HEK293 (cell line): ENCODE measurements at regions not wholly inside any gene's neighbourhood (a gene's known extent, or its start where the extent isn't known, plus 50 kb on each side); places are given as distances from the start of the nearest gene placed in this dataset.
"Not testable (repeated sequence)": the region's sequence is repeated elsewhere in the genome, so short reads cannot be mapped to it uniquely, and the experiment has no call there.

Experiments used
- CTCF ChIA-PET: fragments of 350-600 bp; formaldehyde crosslinking; extraction: SDS; loops from one replicate; lab custom pipeline; 2021; ENCODE audit warnings: antibody characterized with exemption; lab: Yijun Ruan, JAX
- POLR2A ChIA-PET: fragments of 300-600 bp; formaldehyde crosslinking; extraction: SDS; loops from one replicate; lab custom pipeline; 2020; ENCODE audit warnings: antibody characterized with exemption, inconsistent platforms; lab: Yijun Ruan, JAX
- H3K27ac ChIP-seq: fragments of 200-500 bp; sonication (Bioruptor generic); 2 replicates; pipeline ENCODE4 v1.5.1; 2014; ENCODE audit warnings: low read depth, low read length, control low read depth, inconsistent platforms; ENCODE audit errors: extremely low read depth
- H3K36me3 ChIP-seq, 2 experiments: fragments of 200-500 bp in 1 of 2; sonication (Bioruptor generic) in 1 of 2; 1 replicate in 1 of 2; 2 replicates in 1 of 2; pipeline ENCODE4 v1.5.1; 2014 to 2017; ENCODE audit warnings: inconsistent platforms in 2 of 2, low read length in 2 of 2; ENCODE audit not compliant: control insufficient read depth in 2 of 2, insufficient read depth in 1 of 2
- H3K4me1 ChIP-seq: fragments of 200-500 bp; sonication (Bioruptor generic); 2 replicates; pipeline ENCODE4 v1.5.1; 2014; ENCODE audit warnings: mild to moderate bottlenecking, low read length, inconsistent platforms; ENCODE audit not compliant: control insufficient read depth, insufficient read depth
- H3K4me3 ChIP-seq: 2 replicates; pipeline ENCODE4 v1.5.1; 2011; ENCODE audit warnings: low read depth, mild to moderate bottlenecking, control low read depth, low read length, moderate library complexity
- H3K9me3 ChIP-seq: fragments of 200-500 bp; sonication (Bioruptor generic); 2 replicates; pipeline ENCODE4 v1.5.1; 2014; ENCODE audit warnings: low read depth, low read length, inconsistent platforms; ENCODE audit not compliant: control insufficient read depth, insufficient read depth
- MEIS1 ChIP-seq: sonication (generic); formaldehyde crosslinking; IDR thresholded peaks from 2 replicates; pipeline ENCODE4 v1.8.1; 2022; ENCODE audit warnings: missing genetic modification reagents, mild to moderate bottlenecking, borderline replicate concordance
- SETDB1 ChIP-seq: IDR thresholded peaks from one replicate; pipeline ENCODE4 v1.6.1; 2017; ENCODE audit warnings: mild to moderate bottlenecking, low read length, moderate library complexity, mixed read lengths; ENCODE audit not compliant: insufficient read length
- SP7 ChIP-seq: fragments of 450-650 bp; formaldehyde crosslinking; IDR thresholded peaks from 2 replicates; pipeline ENCODE4 v1.5.1; 2016; ENCODE audit warnings: missing biosample characterization, missing genetic modification characterization
- ZBTB11 ChIP-seq: fragments of 450-650 bp; formaldehyde crosslinking; conservative IDR thresholded peaks from 2 replicates; pipeline ENCODE4 v1.5.1; 2016; ENCODE audit warnings: low read depth, missing biosample characterization, missing genetic modification characterization
- ZNF133 ChIP-seq: fragments of 450-650 bp; formaldehyde crosslinking; IDR thresholded peaks from 2 replicates; pipeline ENCODE4 v1.5.1; 2016; ENCODE audit warnings: missing biosample characterization, missing genetic modification characterization
- ZNF23 ChIP-seq: fragments of 450-650 bp; formaldehyde crosslinking; IDR thresholded peaks from 2 replicates; pipeline ENCODE4 v1.5.1; 2016; ENCODE audit warnings: missing biosample characterization, missing genetic modification characterization, borderline replicate concordance
- ZNF266 ChIP-seq: fragments of 450-650 bp; formaldehyde crosslinking; IDR thresholded peaks from 2 replicates; pipeline ENCODE4 v1.5.1; 2016; ENCODE audit warnings: missing biosample characterization, missing genetic modification characterization, low read depth
- ZNF473 ChIP-seq: fragments of 450-650 bp; formaldehyde crosslinking; IDR thresholded peaks from 2 replicates; pipeline ENCODE4 v1.5.1; 2017; ENCODE audit warnings: missing biosample characterization, missing genetic modification characterization
- ZNF654 ChIP-seq: fragments of 450-650 bp; formaldehyde crosslinking; IDR thresholded peaks from 2 replicates; pipeline ENCODE4 v1.5.1; 2016; ENCODE audit warnings: low read depth, missing biosample characterization, missing genetic modification characterization
- ZSCAN4 ChIP-seq: fragments of 450-650 bp; formaldehyde crosslinking; IDR thresholded peaks from 2 replicates; pipeline ENCODE4 v1.5.1; 2017; ENCODE audit warnings: missing biosample characterization, missing genetic modification characterization
- ZXDB ChIP-seq: fragments of 450-650 bp; formaldehyde crosslinking; IDR thresholded peaks from 2 replicates; pipeline ENCODE4 v1.5.1; 2016; ENCODE audit warnings: missing biosample characterization, missing genetic modification characterization
- TF ChIP-seq, protein P1 (sequence below): fragments of 450-650 bp; formaldehyde crosslinking; IDR thresholded peaks from 2 replicates; pipeline ENCODE4 v1.5.1; 2016; ENCODE audit warnings: missing biosample characterization, missing genetic modification characterization
- TF ChIP-seq, protein P2 (sequence below): fragments of 450-650 bp; formaldehyde crosslinking; IDR thresholded peaks from 2 replicates; pipeline ENCODE4 v1.5.1; 2016; ENCODE audit warnings: missing biosample characterization, missing genetic modification characterization
- TF ChIP-seq, protein P3 (sequence below): fragments of 450-650 bp; formaldehyde crosslinking; IDR thresholded peaks from 2 replicates; pipeline ENCODE4 v1.5.1; 2016; ENCODE audit warnings: missing biosample characterization, missing genetic modification characterization

- TF ChIP-seq, protein P1, sequence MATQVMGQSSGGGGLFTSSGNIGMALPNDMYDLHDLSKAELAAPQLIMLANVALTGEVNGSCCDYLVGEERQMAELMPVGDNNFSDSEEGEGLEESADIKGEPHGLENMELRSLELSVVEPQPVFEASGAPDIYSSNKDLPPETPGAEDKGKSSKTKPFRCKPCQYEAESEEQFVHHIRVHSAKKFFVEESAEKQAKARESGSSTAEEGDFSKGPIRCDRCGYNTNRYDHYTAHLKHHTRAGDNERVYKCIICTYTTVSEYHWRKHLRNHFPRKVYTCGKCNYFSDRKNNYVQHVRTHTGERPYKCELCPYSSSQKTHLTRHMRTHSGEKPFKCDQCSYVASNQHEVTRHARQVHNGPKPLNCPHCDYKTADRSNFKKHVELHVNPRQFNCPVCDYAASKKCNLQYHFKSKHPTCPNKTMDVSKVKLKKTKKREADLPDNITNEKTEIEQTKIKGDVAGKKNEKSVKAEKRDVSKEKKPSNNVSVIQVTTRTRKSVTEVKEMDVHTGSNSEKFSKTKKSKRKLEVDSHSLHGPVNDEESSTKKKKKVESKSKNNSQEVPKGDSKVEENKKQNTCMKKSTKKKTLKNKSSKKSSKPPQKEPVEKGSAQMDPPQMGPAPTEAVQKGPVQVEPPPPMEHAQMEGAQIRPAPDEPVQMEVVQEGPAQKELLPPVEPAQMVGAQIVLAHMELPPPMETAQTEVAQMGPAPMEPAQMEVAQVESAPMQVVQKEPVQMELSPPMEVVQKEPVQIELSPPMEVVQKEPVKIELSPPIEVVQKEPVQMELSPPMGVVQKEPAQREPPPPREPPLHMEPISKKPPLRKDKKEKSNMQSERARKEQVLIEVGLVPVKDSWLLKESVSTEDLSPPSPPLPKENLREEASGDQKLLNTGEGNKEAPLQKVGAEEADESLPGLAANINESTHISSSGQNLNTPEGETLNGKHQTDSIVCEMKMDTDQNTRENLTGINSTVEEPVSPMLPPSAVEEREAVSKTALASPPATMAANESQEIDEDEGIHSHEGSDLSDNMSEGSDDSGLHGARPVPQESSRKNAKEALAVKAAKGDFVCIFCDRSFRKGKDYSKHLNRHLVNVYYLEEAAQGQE (tag by site-specific recombination), result no peak
- TF ChIP-seq SETDB1 (no peak), ZNF133 (tag by site-specific recombination) (no peak), ZXDB (tag by site-specific recombination) (no peak), ZNF23 (no peak)
Measured at GRCh38 chr11:80925321-80925720, 1484.5 kb upstream of the TENM4 start (continued).

DNA sequence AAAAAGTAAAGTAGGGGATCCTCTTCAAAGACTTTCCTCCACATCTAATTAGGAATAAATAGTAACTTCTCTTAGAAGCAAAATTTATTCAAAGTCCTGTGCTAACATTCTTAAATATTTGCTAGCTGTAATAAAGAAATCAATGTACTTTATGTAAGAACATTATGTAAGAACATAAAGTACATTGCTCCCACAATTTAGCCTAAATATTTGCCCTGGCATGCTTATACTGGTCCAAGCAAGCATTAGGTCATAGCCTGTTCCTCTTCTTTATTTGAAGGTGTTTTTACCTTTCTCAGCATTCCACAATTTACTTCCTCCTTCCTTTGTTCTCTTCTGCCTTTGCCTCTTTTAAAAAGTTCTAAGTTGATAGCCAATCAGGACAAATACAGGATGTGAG, 1480.5 kb upstream of the TENM4 start:
- POLR2A ChIA-PET, CTCF ChIA-PET, H3K4me3 ChIP-seq, H3K27ac ChIP-seq, H3K36me3 ChIP-seq, H3K9me3 ChIP-seq, H3K4me1 ChIP-seq: not testable (repeated sequence)

- Histone ChIP-seq H3K4me3 (no peak overlapping the region), H3K4me1 (no peaks in the 10 kb centered on the region), H3K9me3 (no peaks in the 10 kb centered on the region), H3K36me3 (no peaks in the 10 kb centered on the region), H3K27ac (no peak overlapping the region)
- CTCF ChIA-PET, result no interaction called here
- POLR2A ChIA-PET, result no interaction called here
- no peak for TF ChIP-seq ZBTB11
Measured at GRCh38 chr11:80916173-80916798, 1475.5 kb upstream of the TENM4 start.

DNA sequence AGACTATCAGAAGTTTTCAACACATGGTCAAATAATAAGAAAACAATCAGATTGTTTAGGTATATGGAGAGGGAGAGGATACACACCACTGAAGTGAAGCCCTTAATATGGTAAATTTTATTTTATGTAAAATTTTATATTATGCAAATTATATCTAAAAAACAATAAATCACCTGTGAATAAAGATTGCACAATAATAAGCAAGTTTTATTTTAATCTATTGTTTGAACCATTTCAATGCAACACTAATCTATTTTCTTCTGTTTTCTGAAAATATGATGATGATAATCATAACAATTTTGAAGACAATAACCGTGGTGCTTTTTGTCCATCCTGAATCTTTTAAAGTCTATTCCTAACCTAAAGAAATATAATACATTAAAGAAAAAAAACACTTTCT, 1473.5 kb upstream of the TENM4 start:
- no peaks in the 10 kb centered on the region for H3K4me1 ChIP-seq
- H3K9me3 ChIP-seq, result no peaks in the 10 kb centered on the region
- no peaks in the 10 kb centered on the region for H3K36me3 ChIP-seq
- POLR2A ChIA-PET, result no interaction called here
- CTCF ChIA-PET, result no interaction called here
- no peak for TF ChIP-seq ZNF654 (tag by site-specific recombination)
- H3K4me3 ChIP-seq, result no peak overlapping the region
- H3K27ac ChIP-seq, result no peak overlapping the region

- no peaks in the 10 kb centered on the region for H3K36me3 ChIP-seq
- no peak overlapping the region for H3K27ac ChIP-seq
- no peak overlapping the region for H3K4me3 ChIP-seq
- ChIA-PET CTCF (no interaction called here), POLR2A (no interaction called here)
- no peaks in the 10 kb centered on the region for H3K9me3 ChIP-seq
- H3K4me1 ChIP-seq, result no peaks in the 10 kb centered on the region
- TF ChIP-seq ZNF473 (tag by site-specific recombination) (no peak), ZNF266 (tag by site-specific recombination) (no peak), SP7 (tag by site-specific recombination) (no peak), MEIS1 (CRISPR knock-in tag) (no peak), ZSCAN4 (tag by site-specific recombination) (no peak)
- TF ChIP-seq, protein P2, sequence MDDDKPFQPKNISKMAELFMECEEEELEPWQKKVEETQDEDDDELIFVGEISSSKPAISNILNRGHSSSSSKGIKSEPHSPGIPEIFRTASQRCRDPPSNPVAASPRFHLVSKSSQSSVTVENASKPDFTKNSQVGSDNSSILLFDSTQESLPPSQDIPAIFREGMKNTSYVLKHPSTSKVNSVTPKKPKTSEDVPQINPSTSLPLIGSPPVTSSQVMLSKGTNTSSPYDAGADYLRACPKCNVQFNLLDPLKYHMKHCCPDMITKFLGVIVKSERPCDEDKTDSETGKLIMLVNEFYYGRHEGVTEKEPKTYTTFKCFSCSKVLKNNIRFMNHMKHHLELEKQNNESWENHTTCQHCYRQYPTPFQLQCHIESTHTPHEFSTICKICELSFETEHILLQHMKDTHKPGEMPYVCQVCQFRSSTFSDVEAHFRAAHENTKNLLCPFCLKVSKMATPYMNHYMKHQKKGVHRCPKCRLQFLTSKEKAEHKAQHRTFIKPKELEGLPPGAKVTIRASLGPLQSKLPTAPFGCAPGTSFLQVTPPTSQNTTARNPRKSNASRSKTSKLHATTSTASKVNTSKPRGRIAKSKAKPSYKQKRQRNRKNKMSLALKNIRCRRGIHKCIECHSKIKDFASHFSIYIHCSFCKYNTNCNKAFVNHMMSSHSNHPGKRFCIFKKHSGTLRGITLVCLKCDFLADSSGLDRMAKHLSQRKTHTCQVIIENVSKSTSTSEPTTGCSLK, result no peak
- TF ChIP-seq, protein P3, sequence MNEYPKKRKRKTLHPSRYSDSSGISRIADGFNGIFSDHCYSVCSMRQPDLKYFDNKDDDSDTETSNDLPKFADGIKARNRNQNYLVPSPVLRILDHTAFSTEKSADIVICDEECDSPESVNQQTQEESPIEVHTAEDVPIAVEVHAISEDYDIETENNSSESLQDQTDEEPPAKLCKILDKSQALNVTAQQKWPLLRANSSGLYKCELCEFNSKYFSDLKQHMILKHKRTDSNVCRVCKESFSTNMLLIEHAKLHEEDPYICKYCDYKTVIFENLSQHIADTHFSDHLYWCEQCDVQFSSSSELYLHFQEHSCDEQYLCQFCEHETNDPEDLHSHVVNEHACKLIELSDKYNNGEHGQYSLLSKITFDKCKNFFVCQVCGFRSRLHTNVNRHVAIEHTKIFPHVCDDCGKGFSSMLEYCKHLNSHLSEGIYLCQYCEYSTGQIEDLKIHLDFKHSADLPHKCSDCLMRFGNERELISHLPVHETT (tag by site-specific recombination), result no peak
Measured at GRCh38 chr11:80911666-80912065, 1470.8 kb upstream of the TENM4 start.
